SK-N-SH treated with all-trans-retinoic acid at 6 μM for 48 hours (cell line): ENCODE measurements at regions not wholly inside any gene's neighbourhood (a gene's known extent, or its start where the extent isn't known, plus 50 kb on each side); places are given as distances from the start of the nearest gene placed in this dataset.

Source experiments
- ATAC-seq: fragments of 200-7000 bp; cut with Tn5 transposase; 3 replicates; pipeline ENCODE4 v1.9.1; 2020; ENCODE audit warnings: mild to moderate bottlenecking, moderate library complexity
- BACH2 ChIP-seq: fragments of 250-450 bp; sonication (Bioruptor Pico); IDR thresholded peaks from 2 replicates; pipeline ENCODE4 v1.9.0; 2021; ENCODE audit warnings: mild to moderate bottlenecking, borderline replicate concordance
- CSDC2 ChIP-seq: fragments of 250-450 bp; sonication (Bioruptor Pico); IDR thresholded peaks from 2 replicates; pipeline ENCODE4 v1.5.0; 2020; ENCODE audit warnings: mild to moderate bottlenecking, moderate library complexity
- ESRRG ChIP-seq: fragments of 250-450 bp; sonication (Bioruptor Pico); IDR thresholded peaks from 2 replicates; pipeline ENCODE4 v1.6.1; 2021; ENCODE audit warnings: mild to moderate bottlenecking
- GLIS3 ChIP-seq: fragments of 250-450 bp; sonication (Bioruptor Pico); IDR thresholded peaks from 2 replicates; pipeline ENCODE4 v1.5.0; 2020; ENCODE audit warnings: mild to moderate bottlenecking, moderate library complexity
- ISL1 ChIP-seq: fragments of 250-450 bp; sonication (Bioruptor Pico); IDR thresholded peaks from 2 replicates; pipeline ENCODE4 v2.1.2; 2022; ENCODE audit warnings: mild to moderate bottlenecking, moderate library complexity
- OSR1 ChIP-seq: fragments of 250-450 bp; sonication (Bioruptor Pico); IDR thresholded peaks from 2 replicates; pipeline ENCODE4 v1.8.0; 2022; ENCODE audit warnings: moderate library complexity, mild to moderate bottlenecking, inconsistent platforms
- PPARA ChIP-seq: fragments of 250-450 bp; sonication (Bioruptor Pico); IDR thresholded peaks from 2 replicates; pipeline ENCODE4 v1.5.0; 2020; ENCODE audit warnings: mild to moderate bottlenecking, borderline replicate concordance
- RARB ChIP-seq: fragments of 250-450 bp; sonication (Bioruptor Pico); IDR thresholded peaks from 2 replicates; pipeline ENCODE4 v1.8.0; 2021; ENCODE audit warnings: mild to moderate bottlenecking, moderate library complexity
- SNAI2 ChIP-seq: fragments of 250-450 bp; sonication (Bioruptor Pico); IDR thresholded peaks from 2 replicates; pipeline ENCODE4 v1.5.0; 2020; ENCODE audit warnings: mild to moderate bottlenecking, moderate library complexity
- TCF4 ChIP-seq: fragments of 250-450 bp; sonication (Bioruptor Pico); IDR thresholded peaks from 2 replicates; pipeline ENCODE4 v1.8.0; 2021; ENCODE audit warnings: mild to moderate bottlenecking, moderate library complexity, borderline replicate concordance
- TOX ChIP-seq: fragments of 250-450 bp; sonication (Bioruptor Pico); IDR thresholded peaks from 2 replicates; pipeline ENCODE4 v1.8.0; 2021; ENCODE audit warnings: mild to moderate bottlenecking, moderate library complexity, borderline replicate concordance
- ZC3H10 ChIP-seq: fragments of 250-450 bp; sonication (Bioruptor Pico); IDR thresholded peaks from 2 replicates; pipeline ENCODE4 v1.5.1; 2021; ENCODE audit warnings: mild to moderate bottlenecking, moderate library complexity
- ZFP3 ChIP-seq: fragments of 250-450 bp; sonication (Bioruptor Pico); IDR thresholded peaks from 2 replicates; pipeline ENCODE4 v1.5.0; 2020; ENCODE audit warnings: mild to moderate bottlenecking, moderate library complexity
- ZFP30 ChIP-seq: fragments of 450-650 bp; formaldehyde crosslinking; IDR thresholded peaks from 2 replicates; pipeline ENCODE4 v1.5.0; 2022; ENCODE audit warnings: mild to moderate bottlenecking, moderate library complexity
- ZNF565 ChIP-seq: fragments of 450-650 bp; formaldehyde crosslinking; conservative IDR thresholded peaks from 2 replicates; pipeline ENCODE4 v1.5.0; 2020; ENCODE audit warnings: low read depth, mild to moderate bottlenecking, moderate library complexity
- ZNF8 ChIP-seq: fragments of 450-650 bp; formaldehyde crosslinking; IDR thresholded peaks from 2 replicates; pipeline ENCODE4 v1.5.0; 2020; ENCODE audit warnings: mild to moderate bottlenecking, moderate library complexity
- TF ChIP-seq, protein P1 (sequence below): fragments of 250-450 bp; sonication (Bioruptor Pico); IDR thresholded peaks from 2 replicates; pipeline ENCODE4 v1.5.1; 2020; ENCODE audit warnings: low read depth, mild to moderate bottlenecking, moderate library complexity
- TF ChIP-seq, protein P2 (sequence below): fragments of 250-450 bp; sonication (Bioruptor Pico); IDR thresholded peaks from 2 replicates; pipeline ENCODE4 v1.5.1; 2021; ENCODE audit warnings: mild to moderate bottlenecking, moderate library complexity
- TF ChIP-seq, protein P3 (sequence below): fragments of 250-450 bp; sonication (Bioruptor Pico); IDR thresholded peaks from 2 replicates; pipeline ENCODE4 v1.8.0; 2020; ENCODE audit warnings: mild to moderate bottlenecking, moderate library complexity, borderline replicate concordance
- TF ChIP-seq, protein P4 (sequence below): fragments of 250-450 bp; sonication (Bioruptor Pico); IDR thresholded peaks from 2 replicates; pipeline ENCODE4 v1.5.0; 2020; ENCODE audit warnings: mild to moderate bottlenecking, moderate library complexity
- TF ChIP-seq, protein P5 (sequence below): fragments of 250-450 bp; sonication (Bioruptor Pico); IDR thresholded peaks from 2 replicates; pipeline ENCODE4 v1.8.0; 2021; ENCODE audit warnings: low read depth, mild to moderate bottlenecking, moderate library complexity, borderline replicate concordance

DNA sequence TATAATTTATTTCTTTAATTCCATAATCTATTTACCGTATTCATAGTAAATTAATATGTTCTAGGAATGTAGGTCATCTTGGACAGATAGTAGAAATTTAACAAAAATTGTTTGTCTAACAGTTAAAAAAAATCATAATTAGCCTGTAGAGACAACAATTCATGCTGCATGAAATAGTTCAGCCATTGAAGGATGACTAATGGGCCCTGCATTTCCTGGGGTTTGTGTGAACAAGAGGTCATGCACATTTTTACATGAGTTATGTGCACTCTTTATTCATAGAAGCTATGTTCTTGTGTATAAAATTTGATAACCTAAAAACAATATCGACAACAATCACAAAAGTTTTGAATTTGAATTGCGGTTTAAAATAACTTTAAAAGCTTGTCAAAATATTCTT, 1663.6 kb downstream of the SUCLG1 start:
- no peak for TF ChIP-seq PPARA (CRISPR knock-in tag)
- no peak for TF ChIP-seq ESRRG (CRISPR knock-in tag)
- TF ChIP-seq ZFP3 (CRISPR knock-in tag) = no peak
- TF ChIP-seq RARB (CRISPR knock-in tag) = no peak
- TF ChIP-seq CSDC2 (CRISPR knock-in tag) = no peak
- TF ChIP-seq ZFP30 (CRISPR knock-in tag) = no peak
- TF ChIP-seq BACH2 (CRISPR knock-in tag) = no peak
- no peak for TF ChIP-seq ISL1 (CRISPR knock-in tag)
- TF ChIP-seq, protein P1, sequence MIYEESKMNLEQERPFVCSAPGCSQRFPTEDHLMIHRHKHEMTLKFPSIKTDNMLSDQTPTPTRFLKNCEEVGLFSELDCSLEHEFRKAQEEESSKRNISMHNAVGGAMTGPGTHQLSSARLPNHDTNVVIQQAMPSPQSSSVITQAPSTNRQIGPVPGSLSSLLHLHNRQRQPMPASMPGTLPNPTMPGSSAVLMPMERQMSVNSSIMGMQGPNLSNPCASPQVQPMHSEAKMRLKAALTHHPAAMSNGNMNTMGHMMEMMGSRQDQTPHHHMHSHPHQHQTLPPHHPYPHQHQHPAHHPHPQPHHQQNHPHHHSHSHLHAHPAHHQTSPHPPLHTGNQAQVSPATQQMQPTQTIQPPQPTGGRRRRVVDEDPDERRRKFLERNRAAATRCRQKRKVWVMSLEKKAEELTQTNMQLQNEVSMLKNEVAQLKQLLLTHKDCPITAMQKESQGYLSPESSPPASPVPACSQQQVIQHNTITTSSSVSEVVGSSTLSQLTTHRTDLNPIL (CRISPR knock-in tag) = no peak
- no peak for TF ChIP-seq TOX (CRISPR knock-in tag)
- TF ChIP-seq, protein P2, sequence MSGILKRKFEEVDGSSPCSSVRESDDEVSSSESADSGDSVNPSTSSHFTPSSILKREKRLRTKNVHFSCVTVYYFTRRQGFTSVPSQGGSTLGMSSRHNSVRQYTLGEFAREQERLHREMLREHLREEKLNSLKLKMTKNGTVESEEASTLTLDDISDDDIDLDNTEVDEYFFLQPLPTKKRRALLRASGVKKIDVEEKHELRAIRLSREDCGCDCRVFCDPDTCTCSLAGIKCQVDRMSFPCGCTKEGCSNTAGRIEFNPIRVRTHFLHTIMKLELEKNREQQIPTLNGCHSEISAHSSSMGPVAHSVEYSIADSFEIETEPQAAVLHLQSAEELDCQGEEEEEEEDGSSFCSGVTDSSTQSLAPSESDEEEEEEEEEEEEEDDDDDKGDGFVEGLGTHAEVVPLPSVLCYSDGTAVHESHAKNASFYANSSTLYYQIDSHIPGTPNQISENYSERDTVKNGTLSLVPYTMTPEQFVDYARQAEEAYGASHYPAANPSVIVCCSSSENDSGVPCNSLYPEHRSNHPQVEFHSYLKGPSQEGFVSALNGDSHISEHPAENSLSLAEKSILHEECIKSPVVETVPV = no peak
- no peak for TF ChIP-seq TCF4 (CRISPR knock-in tag)
- no peak for TF ChIP-seq ZNF8 (CRISPR knock-in tag)
- TF ChIP-seq ZNF565 (CRISPR knock-in tag) = no peak
- TF ChIP-seq, protein P3, sequence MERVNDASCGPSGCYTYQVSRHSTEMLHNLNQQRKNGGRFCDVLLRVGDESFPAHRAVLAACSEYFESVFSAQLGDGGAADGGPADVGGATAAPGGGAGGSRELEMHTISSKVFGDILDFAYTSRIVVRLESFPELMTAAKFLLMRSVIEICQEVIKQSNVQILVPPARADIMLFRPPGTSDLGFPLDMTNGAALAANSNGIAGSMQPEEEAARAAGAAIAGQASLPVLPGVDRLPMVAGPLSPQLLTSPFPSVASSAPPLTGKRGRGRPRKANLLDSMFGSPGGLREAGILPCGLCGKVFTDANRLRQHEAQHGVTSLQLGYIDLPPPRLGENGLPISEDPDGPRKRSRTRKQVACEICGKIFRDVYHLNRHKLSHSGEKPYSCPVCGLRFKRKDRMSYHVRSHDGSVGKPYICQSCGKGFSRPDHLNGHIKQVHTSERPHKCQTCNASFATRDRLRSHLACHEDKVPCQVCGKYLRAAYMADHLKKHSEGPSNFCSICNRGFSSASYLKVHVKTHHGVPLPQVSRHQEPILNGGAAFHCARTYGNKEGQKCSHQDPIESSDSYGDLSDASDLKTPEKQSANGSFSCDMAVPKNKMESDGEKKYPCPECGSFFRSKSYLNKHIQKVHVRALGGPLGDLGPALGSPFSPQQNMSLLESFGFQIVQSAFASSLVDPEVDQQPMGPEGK (CRISPR knock-in tag) = no peak
- no peak for TF ChIP-seq SNAI2 (CRISPR knock-in tag)
- TF ChIP-seq, protein P4, sequence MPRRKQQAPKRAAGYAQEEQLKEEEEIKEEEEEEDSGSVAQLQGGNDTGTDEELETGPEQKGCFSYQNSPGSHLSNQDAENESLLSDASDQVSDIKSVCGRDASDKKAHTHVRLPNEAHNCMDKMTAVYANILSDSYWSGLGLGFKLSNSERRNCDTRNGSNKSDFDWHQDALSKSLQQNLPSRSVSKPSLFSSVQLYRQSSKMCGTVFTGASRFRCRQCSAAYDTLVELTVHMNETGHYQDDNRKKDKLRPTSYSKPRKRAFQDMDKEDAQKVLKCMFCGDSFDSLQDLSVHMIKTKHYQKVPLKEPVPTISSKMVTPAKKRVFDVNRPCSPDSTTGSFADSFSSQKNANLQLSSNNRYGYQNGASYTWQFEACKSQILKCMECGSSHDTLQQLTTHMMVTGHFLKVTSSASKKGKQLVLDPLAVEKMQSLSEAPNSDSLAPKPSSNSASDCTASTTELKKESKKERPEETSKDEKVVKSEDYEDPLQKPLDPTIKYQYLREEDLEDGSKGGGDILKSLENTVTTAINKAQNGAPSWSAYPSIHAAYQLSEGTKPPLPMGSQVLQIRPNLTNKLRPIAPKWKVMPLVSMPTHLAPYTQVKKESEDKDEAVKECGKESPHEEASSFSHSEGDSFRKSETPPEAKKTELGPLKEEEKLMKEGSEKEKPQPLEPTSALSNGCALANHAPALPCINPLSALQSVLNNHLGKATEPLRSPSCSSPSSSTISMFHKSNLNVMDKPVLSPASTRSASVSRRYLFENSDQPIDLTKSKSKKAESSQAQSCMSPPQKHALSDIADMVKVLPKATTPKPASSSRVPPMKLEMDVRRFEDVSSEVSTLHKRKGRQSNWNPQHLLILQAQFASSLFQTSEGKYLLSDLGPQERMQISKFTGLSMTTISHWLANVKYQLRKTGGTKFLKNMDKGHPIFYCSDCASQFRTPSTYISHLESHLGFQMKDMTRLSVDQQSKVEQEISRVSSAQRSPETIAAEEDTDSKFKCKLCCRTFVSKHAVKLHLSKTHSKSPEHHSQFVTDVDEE (CRISPR knock-in tag) = no peak
- no peak for TF ChIP-seq GLIS3 (CRISPR knock-in tag)
- TF ChIP-seq, all 23 proteins: peak for 0
- ATAC-seq = no peak

DNA sequence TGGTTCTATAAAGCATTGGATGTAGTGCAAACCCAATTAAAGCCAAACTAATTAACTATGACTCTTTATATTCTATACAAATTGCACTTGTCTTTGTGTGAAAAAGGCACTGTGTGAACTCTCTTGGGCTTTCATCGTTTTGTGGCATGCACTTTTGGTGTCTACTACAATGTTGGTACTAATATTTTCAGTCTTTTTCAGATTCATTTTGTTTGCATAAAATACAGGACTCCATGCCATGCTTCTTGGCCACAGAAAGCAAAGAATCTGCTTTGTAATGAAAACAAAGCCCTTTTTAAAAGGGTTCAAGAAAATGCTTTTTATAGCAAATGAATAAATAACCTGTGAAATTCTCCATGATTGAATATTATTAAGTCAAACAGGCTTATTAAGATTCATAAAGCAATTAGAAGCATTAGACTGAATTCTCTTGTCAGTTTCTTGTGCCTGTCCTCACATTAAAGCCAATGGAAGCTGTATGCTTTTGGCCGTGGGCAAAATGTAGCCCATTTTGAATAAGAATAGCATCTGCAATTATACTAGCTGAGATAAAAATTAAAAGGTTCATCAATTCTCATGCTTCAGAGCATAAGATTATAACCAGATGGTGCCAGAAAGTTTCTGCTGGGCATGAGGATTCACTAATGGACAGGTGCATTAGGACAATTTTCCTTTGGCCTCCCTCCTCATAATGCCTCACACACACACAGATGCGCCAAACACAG, 1665.2 kb downstream of the SUCLG1 start:
- TF ChIP-seq ISL1 (CRISPR knock-in tag) = no peak
- no peak for TF ChIP-seq SNAI2 (CRISPR knock-in tag)
- no peak for TF ChIP-seq RARB (CRISPR knock-in tag)
- TF ChIP-seq, protein P2 = no peak
- no peak for TF ChIP-seq ZC3H10 (CRISPR knock-in tag)
- TF ChIP-seq OSR1 (CRISPR knock-in tag) = no peak
- no peak for TF ChIP-seq BACH2 (CRISPR knock-in tag)
- TF ChIP-seq, protein P5, sequence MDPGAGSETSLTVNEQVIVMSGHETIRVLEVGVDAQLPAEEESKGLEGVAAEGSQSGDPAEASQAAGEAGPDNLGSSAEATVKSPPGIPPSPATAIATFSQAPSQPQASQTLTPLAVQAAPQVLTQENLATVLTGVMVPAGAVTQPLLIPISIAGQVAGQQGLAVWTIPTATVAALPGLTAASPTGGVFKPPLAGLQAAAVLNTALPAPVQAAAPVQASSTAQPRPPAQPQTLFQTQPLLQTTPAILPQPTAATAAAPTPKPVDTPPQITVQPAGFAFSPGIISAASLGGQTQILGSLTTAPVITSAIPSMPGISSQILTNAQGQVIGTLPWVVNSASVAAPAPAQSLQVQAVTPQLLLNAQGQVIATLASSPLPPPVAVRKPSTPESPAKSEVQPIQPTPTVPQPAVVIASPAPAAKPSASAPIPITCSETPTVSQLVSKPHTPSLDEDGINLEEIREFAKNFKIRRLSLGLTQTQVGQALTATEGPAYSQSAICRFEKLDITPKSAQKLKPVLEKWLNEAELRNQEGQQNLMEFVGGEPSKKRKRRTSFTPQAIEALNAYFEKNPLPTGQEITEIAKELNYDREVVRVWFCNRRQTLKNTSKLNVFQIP = no peak
- ATAC-seq = no peak
